Stomach smooth muscle (tissue), 2 donors: ENCODE measurements at regions not wholly inside any gene's neighbourhood (a gene's known extent, or its start where the extent isn't known, plus 50 kb on each side); places are given as distances from the start of the nearest gene placed in this dataset.

ENCODE experiments used
- H3K27ac ChIP-seq: one replicate; pipeline ENCODE4 v1.7.0; 2013; ENCODE audit warnings: mild to moderate bottlenecking, low read length, inconsistent platforms
- H3K27me3 ChIP-seq, 2 donors: one replicate each; pipeline ENCODE4 v1.7.0; 2013; ENCODE audit warnings: low read length in 2 of 2; ENCODE audit not compliant: insufficient read depth in 2 of 2, control insufficient read depth in 1 of 2
- H3K36me3 ChIP-seq, 2 donors: one replicate each; pipeline ENCODE4 v1.7.0; 2013; ENCODE audit warnings: low read length in 2 of 2; ENCODE audit not compliant: control insufficient read depth in 2 of 2, insufficient read depth in 2 of 2
- H3K4me1 ChIP-seq: one replicate; pipeline ENCODE4 v1.7.0; 2013; ENCODE audit warnings: low read length; ENCODE audit not compliant: control insufficient read depth, insufficient read depth
- H3K4me3 ChIP-seq, 2 donors: one replicate each; pipeline ENCODE4 v1.7.0; 2013; ENCODE audit warnings: low read length in 2 of 2
- H3K9ac ChIP-seq, 2 donors: one replicate each; pipeline ENCODE4 v1.7.0; 2013; ENCODE audit warnings: low read length in 2 of 2, mild to moderate bottlenecking in 1 of 2
- H3K9me3 ChIP-seq, 2 donors: one replicate each; pipeline ENCODE4 v1.7.0; 2013; ENCODE audit warnings: low read length in 2 of 2; ENCODE audit not compliant: control insufficient read depth in 2 of 2
- donor health status: healthy.
- donor health status: Pancreatic carcinoma.

DNA sequence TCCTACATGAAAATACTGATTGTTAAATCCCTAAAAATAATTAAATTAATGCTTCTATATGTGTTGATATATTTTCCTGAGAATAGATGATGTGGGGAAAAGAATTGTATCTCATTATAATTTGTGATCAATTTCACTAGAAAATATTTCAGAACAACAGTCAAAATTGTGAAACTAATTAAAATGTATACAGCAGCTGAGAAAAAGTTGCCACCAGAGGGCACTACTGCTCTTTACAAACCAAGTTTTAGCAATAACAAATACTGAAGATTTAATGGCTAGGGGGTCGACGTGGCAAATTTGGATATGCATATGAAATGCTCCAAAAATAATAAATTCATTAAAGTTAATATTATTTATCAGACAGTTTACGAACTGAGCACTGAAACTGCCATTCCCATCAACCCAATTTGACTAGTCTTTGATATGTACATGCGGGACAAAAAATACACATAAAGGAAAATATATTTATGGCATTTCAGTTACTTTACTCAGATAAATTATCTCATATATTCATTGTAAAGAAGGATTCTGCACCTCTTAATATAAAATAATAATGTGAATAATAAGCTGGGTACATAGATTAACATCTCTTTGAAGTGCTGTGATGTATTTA lies 96.3 kb upstream of the TMPRSS15 start:
- Histone ChIP-seq H3K27ac (no peak overlapping the region), H3K4me3 (no peak overlapping the region), H3K9ac (no peak overlapping the region), H3K27me3 (no peaks in the 10 kb centered on the region), H3K36me3 (no peaks in the 10 kb centered on the region), H3K9me3 (no peaks in the 10 kb centered on the region), H3K4me1 (no peaks in the 10 kb centered on the region)

DNA sequence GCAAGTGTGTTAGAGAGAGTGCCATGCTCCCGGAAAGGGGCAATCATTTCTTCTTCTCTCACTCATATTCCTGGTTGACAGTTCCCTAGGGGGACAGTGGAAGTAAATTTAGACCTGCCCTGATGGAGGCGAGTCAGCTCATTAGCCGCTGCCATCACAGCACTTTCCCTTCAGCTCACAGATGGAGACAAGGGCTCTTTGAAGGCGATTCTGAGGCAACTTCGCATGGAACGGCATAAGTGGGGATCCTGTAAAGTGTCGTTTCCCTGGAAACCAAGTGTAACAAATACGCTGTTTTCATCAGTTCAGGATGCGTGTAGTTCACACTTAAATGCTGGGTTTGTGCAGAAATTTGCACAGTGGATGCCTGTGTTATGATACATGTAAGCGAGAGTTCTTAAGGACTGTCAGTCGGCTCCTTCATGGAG lies 114.5 kb upstream of the TMPRSS15 start:
- no peaks in the 10 kb centered on the region for H3K9me3 ChIP-seq
- no peak overlapping the region for H3K4me3 ChIP-seq

DNA sequence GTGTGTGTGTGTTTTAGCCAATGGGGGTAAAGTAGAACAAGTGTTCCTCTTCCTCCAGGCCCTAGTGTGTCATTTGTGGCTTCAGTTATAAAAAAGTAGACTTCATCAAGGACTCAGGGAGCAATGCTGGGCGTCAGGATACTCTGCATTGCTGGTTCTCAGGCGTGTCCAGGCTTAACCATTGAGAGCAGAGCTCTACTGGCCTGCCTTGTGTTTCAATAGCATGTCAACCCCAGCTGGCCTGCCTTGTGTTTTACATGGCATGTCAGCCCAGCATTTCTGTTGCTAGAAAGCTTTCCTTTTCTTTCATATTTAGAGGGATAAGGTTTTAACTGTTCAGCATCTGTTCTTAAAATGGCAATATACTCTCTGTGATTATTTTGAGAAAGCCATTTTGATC lies 117.6 kb upstream of the TMPRSS15 start:
- H3K27ac ChIP-seq = no peak overlapping the region
- no peaks in the 10 kb centered on the region for H3K9me3 ChIP-seq
- no peaks in the 10 kb centered on the region for H3K27me3 ChIP-seq
- no peaks in the 10 kb centered on the region for H3K4me1 ChIP-seq
- H3K9ac ChIP-seq = no peak overlapping the region
- H3K36me3 ChIP-seq = no peaks in the 10 kb centered on the region
- H3K4me3 ChIP-seq = no peak overlapping the region

More for the DNA sequence above, 114.5 kb upstream of the TMPRSS15 start:
- no peak overlapping the region for H3K9ac ChIP-seq
- no peaks in the 10 kb centered on the region for H3K36me3 ChIP-seq
- no peaks in the 10 kb centered on the region for H3K27me3 ChIP-seq
- H3K27ac ChIP-seq = no peak overlapping the region
- H3K4me1 ChIP-seq = no peaks in the 10 kb centered on the region

DNA sequence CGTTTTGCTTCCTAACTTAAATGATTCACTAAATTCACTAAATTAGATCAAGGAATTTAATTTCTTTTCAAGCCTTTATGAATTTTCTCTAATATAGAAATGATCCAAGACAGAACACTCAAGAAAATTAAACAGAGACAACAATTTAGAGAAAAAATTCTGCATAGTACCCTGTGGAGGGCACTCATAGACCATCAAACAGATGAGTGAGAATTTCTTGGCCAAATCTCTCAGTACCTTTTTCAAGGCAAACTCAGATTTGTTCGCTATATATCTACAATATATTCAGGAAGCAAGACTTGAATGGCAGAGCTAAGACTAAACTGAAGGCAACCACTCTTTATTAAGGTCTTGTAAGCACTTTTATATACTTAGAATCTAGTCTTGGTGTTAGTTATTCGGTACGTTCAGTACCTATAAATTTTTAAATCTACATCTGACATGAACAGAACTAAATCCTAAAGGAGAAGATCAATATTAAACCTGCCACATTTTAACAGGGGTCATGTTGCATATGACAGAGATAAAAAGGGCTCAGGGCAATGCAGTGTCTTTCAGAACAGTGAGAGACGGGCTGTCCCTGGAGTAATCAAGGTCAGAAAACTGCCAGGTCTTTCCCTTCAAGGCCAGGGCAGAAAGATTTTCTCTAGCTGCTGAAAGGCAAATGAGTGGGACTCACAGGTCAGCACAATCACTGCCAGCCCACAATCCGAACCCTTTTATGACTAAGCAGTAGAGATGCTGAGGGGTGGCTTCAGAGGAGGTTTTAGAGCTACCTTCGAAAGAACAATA lies 118.8 kb upstream of the TMPRSS15 start:
- Histone ChIP-seq H3K9ac (no peak overlapping the region), H3K4me1 (no peaks in the 10 kb centered on the region), H3K9me3 (no peaks in the 10 kb centered on the region), H3K27ac (no peak overlapping the region), H3K27me3 (no peaks in the 10 kb centered on the region), H3K36me3 (no peaks in the 10 kb centered on the region), H3K4me3 (no peak overlapping the region)

DNA sequence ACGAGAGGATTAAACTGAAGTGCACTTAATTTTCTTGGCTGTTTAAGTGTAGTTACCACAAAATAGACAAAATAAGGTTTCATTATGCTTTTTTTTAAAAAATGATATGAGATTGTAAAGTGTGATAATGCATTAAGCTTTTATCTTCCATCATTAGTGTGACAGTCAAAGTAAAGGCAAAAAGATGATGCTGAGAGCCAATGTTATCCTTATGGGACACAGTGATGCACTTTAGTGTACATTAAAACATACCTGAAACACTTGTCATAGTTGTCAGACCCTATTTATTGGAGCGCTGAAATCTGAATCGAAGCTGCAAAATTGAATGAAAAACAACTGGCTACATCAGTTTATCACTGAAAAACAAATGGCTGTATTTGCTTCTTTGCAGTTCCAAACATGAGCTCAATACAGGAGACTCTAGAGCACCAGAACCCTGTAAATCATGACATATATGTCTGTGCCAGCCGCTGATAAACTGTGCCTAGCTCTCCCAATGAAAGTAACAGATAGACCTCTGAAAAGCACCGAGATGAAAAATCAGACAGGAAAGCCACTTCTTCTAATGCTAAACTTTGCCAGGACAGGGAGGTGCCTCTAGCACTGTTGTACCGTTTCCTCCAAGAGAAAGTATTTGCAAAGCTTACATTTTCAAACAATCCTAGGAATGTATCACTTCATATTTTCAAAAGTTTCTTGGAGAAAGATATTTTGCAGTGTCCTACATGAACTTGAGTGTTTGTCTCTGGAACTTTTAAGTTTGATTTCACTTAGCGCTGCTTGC lies 120.7 kb upstream of the TMPRSS15 start:
- no peak overlapping the region for H3K4me3 ChIP-seq
- H3K36me3 ChIP-seq = no peaks in the 10 kb centered on the region
- H3K9ac ChIP-seq = no peak overlapping the region
- no peaks in the 10 kb centered on the region for H3K27me3 ChIP-seq
- H3K9me3 ChIP-seq = no peaks in the 10 kb centered on the region
- H3K27ac ChIP-seq = no peak overlapping the region
- no peaks in the 10 kb centered on the region for H3K4me1 ChIP-seq

DNA sequence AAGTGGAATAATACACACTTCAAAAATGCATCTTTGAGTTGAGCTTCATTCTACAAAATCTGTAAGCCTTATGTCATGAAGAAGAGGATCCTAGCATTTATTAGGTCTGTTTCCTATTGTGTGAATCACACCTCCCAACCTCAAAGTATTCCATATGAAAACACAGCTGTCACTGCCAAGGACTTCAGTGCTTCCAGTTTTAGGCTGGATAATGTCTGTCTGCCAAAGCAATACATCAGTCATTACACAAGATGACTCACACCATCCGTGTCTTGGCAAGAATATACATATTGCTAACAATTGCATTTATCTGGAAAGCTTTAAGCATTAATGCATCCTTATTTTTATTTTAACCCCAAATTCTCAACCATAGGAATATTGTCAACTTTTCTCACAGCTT lies 125.7 kb upstream of the TMPRSS15 start:
- Histone ChIP-seq H3K9ac (no peak overlapping the region), H3K9me3 (no peaks in the 10 kb centered on the region), H3K27ac (no peak overlapping the region), H3K4me1 (no peaks in the 10 kb centered on the region), H3K36me3 (no peaks in the 10 kb centered on the region), H3K4me3 (peak overlapping the region in 1 of 2 donors; percentile 20), H3K27me3 (no peaks in the 10 kb centered on the region)

DNA sequence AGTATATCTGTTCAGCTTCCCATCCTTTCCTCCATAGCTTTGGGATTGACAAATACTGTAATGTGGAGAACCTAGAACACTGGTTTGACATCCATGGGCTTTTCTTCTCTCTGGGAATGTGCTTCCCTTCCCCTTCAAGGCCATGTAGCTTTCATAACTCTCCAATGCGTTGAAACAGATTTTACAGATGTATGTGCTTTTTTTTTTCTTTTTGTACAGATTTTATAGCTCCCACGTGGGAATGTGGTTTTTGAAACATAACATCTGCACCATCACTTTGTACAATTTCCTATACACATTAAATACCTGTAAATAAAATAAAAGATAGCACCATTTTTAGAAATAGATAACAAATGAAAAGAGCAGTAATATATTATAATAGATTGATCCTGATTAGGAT lies 138.5 kb upstream of the TMPRSS15 start:
- Histone ChIP-seq H3K27me3 (no peaks in the 10 kb centered on the region), H3K9ac (no peak overlapping the region), H3K27ac (no peak overlapping the region), H3K9me3 (no peaks in the 10 kb centered on the region), H3K4me1 (no peaks in the 10 kb centered on the region), H3K36me3 (no peaks in the 10 kb centered on the region), H3K4me3 (no peak overlapping the region)

DNA sequence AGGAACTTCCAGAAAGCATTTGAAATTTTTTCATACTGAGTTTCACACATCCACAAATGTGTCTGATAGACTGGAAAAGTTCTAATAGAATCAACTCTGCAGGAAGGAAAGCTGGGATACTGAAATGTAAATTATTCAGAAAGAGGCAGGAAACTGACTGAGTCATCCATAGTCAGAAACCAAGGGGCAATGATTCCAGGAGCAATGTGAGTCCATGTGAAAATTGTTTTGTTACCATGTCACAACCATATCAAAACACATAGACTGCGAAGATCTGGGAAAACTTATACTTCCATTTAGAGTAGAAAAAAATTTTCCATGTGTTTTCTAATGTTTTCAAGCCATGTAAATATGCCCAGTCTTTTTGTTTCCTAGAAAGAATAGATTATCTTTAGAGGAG lies 142.3 kb upstream of the TMPRSS15 start:
- Histone ChIP-seq H3K27ac (no peak overlapping the region), H3K4me3 (no peak overlapping the region)

DNA sequence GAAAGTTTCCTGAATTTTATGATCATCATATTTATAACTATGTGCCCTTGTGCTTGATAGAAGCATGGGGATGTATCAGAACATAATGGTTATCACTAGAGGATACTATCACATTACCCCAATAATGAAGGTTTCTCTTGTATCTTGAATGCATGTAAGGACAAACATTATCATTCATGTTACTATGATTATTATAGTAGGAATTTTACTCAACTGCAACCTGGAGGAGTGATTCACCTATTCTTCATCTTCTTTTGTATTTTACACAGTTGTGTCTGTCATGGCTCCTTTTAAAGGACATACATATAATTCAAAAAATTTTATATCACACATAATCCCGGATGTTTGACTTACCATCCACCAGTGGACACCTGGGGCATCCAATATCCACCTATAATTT lies 143.8 kb upstream of the TMPRSS15 start:
- Histone ChIP-seq H3K4me1 (no peaks in the 10 kb centered on the region), H3K27me3 (no peaks in the 10 kb centered on the region), H3K36me3 (no peaks in the 10 kb centered on the region), H3K4me3 (no peak overlapping the region), H3K27ac (no peak overlapping the region), H3K9me3 (no peaks in the 10 kb centered on the region), H3K9ac (no peak overlapping the region)

More for the DNA sequence above, 142.3 kb upstream of the TMPRSS15 start:
- Histone ChIP-seq H3K9me3 (no peaks in the 10 kb centered on the region), H3K4me1 (no peaks in the 10 kb centered on the region), H3K9ac (no peak overlapping the region), H3K36me3 (no peaks in the 10 kb centered on the region), H3K27me3 (no peaks in the 10 kb centered on the region)

DNA sequence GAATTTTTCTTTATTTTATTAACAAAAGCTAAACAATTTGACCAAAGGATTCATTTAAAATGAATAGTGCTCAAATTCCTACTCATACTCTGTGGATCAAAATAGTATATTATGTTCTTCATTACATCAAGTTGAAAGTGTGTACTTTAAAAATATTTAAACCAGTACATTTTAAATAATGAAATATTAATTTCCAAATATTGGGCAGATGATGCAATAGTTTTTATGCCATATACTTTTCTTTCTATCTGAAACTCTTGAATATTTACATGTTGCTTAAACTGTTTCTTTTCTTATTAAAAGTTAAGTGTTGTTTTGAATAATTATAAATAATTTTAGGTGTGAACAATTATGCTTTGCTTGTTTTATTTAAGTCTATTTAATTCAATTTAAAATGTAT lies 144.7 kb upstream of the TMPRSS15 start:
- no peaks in the 10 kb centered on the region for H3K36me3 ChIP-seq
- H3K4me3 ChIP-seq = no peak overlapping the region
- no peaks in the 10 kb centered on the region for H3K27me3 ChIP-seq
- H3K9ac ChIP-seq = no peak overlapping the region
- H3K4me1 ChIP-seq = no peaks in the 10 kb centered on the region
- H3K9me3 ChIP-seq = no peaks in the 10 kb centered on the region
- H3K27ac ChIP-seq = no peak overlapping the region
